Frontal cortex (tissue), 3 donors: ENCODE measurements at regions not wholly inside any gene's neighbourhood (a gene's known extent, or its start where the extent isn't known, plus 50 kb on each side); places are given as distances from the start of the nearest gene placed in this dataset.

Source experiments
- DNase-seq, 2 donors: peaks; one replicate each; pipeline ENCODE4 v3.0.0; 2012; ENCODE audit warnings: low spot score in 2 of 2
- FAIRE-seq: peaks from 2 replicates; lab custom pipeline; 2012; peaks lifted over from hg19 to GRCh38; lab: Jason Lieb, UNC
- donor health status: control.
- donor health status: control.
- donor health status: control.

DNA sequence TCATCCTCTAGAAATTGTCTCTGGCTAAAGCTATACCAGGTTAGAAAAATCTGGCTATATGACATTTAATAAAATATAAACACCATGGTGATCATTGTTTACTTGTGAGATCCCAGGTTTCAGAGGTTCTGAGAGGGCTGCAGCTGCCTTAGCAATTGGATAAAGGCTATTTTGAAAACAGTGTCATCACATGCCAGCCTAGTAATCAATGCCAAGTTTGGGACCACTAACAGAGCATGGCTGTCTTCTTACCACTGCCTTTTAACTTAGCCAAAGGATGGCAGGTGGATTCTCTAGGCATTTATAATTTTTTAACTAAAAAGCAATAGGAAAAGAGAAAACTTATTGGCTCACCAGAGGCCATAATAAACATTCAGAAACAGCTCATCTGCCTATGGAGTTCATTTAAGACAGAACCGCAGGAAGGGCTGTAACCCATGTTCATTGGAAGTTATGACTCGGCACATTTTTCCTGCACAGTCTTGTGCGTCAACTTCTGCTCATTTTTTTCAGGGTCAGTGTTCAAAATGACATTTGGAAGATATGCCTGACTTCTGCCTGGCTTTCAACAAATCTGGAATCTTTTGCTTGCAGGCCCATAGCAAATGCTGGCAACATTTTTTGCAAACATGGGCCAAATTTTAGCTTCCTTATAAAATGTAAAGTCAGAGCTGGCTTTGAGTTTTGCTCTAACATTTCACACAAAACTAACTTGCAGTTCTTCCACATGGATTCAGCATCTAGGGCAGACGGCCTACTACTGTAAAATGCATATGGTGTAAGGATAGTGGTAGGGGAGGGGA lies 476.0 kb upstream of the TBL1XR1 start:
- FAIRE-seq, result no peak
- DNase-seq, result no peak

GRCh38 chr3:177674186-177674585 lies 476.9 kb upstream of the TBL1XR1 start:
- FAIRE-seq, result no peak
- DNase-seq, result no peak

- no peak for FAIRE-seq
- no peak for DNase-seq
Observed at GRCh38 chr3:177676148-177676547, 478.9 kb upstream of the TBL1XR1 start.

GRCh38 chr3:177676947-177677587 lies 479.8 kb upstream of the TBL1XR1 start:
- FAIRE-seq (no peak), DNase-seq (no peak)

DNA sequence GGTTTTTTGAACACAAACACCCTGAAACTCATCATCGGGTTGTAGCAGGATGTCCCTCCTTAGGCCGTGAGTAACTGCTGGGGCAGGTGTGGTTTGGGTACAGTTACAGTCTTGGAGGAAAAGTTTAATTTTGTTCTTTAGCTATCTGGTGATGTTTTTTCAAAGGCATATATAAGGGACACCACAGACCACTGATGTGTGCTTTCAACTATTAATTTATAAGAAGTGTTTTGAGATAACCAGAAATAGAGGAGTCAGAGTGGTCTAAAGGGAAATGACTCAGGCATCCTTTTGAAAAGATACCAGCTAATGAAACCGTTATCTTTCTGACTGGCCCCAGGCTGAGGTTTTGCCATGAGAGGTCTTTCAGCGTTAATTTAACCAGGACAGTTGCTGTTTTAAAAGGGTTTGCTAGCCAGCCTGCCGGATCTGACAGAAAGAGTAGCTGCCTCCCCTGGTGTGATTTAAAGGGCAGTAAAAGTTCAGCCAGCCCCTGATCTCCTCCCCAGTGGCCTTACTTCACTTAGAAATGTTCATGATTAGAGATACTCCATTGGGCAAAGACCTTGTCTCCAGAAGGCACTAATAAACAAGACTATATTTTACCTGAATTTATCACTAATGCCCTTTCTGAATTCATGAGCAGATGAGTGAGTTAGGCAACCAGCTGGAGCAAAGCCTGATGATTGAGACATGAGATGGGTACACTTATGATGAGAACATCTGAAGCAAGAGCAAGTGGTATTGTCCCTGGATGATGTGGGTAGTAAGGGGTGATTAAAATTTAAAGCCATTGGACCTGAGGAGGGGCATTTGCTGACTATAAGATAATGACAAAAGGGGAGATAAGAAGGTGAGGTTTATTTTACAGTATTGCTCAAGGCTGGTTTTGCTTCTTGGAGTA lies 482.5 kb upstream of the TBL1XR1 start:
- DNase-seq (no peak), FAIRE-seq (no peak)

DNA sequence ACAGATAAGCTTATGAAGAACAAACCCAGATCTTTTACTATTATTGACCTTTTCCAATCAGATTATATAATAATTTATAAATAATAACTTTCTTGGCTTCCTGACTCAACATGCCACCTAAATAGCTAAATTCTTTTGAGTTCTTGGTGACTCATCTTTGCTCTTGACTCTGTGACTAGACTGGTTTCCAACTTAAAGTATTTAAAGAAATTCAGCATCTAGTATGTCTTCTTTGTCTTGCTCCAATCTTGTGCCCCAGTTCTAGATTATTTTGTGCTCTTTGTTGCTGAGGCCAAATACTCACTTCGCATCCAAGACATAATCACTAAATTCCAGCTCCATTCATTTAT lies 483.2 kb upstream of the TBL1XR1 start:
- DNase-seq, result no peak
- no peak for FAIRE-seq

DNA sequence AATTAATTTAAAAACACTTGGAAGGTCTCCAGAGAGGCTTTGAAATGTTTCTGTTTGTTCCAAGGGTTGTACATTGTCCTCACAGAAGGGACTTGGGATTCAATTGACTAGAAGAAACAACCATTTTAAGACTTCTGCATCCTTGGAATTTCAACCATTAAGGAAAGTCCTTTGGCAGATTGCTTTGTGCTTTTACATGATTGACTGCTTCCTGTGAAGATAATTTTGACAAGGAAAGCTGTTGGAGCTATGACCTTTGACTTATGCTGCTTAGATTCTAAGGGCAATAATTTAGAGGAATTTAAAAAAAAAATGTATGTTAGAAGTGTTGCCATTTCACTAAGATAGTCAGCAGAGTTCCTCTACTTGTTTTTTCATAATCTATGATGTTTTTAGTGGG lies 483.9 kb upstream of the TBL1XR1 start:
- DNase-seq, result no peak
- no peak for FAIRE-seq

DNA sequence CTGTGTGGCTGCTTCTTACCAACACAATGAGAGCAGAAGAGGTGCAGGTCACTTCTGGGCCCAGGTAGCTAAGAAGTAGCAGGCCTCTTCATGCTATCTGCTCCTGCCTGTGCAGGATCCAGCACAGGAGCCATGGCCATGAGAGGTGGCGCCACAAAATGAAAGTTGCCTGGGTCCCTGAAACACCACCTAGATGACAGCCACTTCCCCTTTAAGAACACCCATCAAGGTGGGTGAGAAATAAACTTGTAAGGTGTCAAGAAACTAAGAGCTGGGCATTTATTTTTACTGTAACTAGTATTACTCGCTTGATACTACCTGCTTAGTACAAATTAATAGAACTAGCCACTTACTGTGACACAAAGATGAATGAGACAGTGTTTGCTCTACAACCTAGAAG lies 484.6 kb upstream of the TBL1XR1 start:
- DNase-seq (no peak), FAIRE-seq (no peak)

- no peak for DNase-seq
- FAIRE-seq, result no peak
Observed at GRCh38 chr3:177683586-177683985, 486.3 kb upstream of the TBL1XR1 start.

- FAIRE-seq, result no peak
Observed at GRCh38 chr3:177686671-177687070, 489.4 kb upstream of the TBL1XR1 start.

GRCh38 chr3:177687291-177687690 lies 490.0 kb upstream of the TBL1XR1 start:
- FAIRE-seq, result no peak
- no peak for DNase-seq

More at GRCh38 chr3:177686671-177687070, 489.4 kb upstream of the TBL1XR1 start:
- no peak for DNase-seq

- no peak for FAIRE-seq
- DNase-seq, result no peak
Observed at GRCh38 chr3:177688152-177688551, 490.9 kb upstream of the TBL1XR1 start.

DNA sequence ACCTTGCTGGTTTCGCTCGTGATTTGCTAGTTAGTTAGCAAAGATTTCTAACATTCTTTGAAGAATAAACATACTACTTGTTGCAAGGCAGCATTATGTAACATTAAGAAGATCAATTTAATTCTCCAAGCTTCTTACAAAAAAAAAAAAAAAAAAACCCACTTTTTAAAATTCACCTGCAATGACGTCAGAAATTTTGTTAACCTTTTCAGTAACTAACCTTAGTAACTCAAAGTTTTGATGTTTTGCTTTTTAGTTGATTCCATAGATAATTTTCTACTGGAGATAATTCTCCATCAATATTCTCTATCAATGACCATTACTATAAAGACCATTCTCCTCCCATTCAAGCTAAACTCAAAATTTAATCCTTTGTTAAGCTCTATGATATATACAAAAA lies 491.8 kb upstream of the TBL1XR1 start:
- no peak for FAIRE-seq
- no peak for DNase-seq

- no peak for DNase-seq
- FAIRE-seq, result no peak
Observed at GRCh38 chr3:177689869-177690268, 492.6 kb upstream of the TBL1XR1 start.

GRCh38 chr3:177690306-177690705 lies 493.0 kb upstream of the TBL1XR1 start:
- DNase-seq (no peak), FAIRE-seq (no peak)

DNA sequence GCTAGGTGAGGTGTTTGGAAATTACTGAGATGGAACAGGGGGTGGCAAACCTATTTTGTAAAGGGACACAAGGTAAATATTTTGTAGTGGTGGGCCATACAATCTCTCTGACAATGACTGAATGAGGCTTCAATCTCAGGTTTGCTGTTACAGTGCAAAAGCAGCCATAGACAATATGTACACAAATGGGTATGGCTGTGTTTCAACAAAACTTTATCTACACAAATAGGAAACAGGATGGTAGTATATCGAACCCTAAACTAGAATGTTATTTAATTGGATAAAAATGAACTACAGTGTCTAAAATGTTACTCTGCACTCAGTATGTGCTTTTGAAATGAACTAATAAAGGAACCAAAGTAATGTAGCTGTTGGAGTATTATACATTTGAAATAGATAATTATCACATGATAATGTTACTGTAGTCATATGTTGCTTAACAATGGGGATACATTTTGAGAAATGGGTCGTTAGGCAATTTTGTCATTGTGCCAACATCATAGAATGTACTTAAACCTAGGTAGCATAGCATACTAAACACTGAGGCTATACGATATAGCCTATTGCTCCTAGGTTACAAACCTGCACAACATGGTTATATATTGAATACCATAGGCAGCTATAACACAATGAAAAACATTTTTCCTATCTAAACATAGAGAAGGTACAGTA lies 495.2 kb upstream of the TBL1XR1 start:
- FAIRE-seq (no peak), DNase-seq (no peak)

GRCh38 chr3:177693616-177694264 lies 496.5 kb upstream of the TBL1XR1 start:
- FAIRE-seq, result no peak
- DNase-seq, result no peak

DNA sequence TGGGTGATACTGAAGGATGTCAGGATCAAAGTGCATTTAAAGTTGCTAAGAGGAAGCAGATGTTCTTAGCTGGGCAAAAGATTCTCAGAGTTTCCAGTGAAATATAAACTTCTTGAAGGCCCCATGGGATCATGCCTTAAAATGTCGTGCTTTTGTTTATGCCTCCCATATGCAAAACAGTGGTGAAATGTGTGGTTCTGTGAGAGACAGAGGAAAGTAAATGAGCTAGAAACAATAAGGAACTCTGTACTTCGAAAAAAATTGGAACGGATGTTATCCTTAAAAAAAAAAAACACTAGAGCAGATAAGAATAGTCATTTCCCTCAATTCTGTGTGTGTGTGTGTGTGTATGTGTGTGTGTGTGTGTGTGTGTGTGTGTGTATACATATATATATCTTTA lies 497.0 kb upstream of the TBL1XR1 start:
- FAIRE-seq, result no peak
- no peak for DNase-seq

GRCh38 chr3:177694951-177695350 lies 497.7 kb upstream of the TBL1XR1 start:
- peak; percentile 60 for FAIRE-seq
- no peak for DNase-seq

- DNase-seq, result no peak
- FAIRE-seq, result no peak
Observed at GRCh38 chr3:177700117-177700516, 502.8 kb upstream of the TBL1XR1 start.
